ENCODE measurements at regions not wholly inside any gene's neighbourhood (a gene's known extent, or its start where the extent isn't known, plus 50 kb on each side); places are given as distances from the start of the nearest gene placed in this dataset.

- TF ChIP-seq, protein P1, sequence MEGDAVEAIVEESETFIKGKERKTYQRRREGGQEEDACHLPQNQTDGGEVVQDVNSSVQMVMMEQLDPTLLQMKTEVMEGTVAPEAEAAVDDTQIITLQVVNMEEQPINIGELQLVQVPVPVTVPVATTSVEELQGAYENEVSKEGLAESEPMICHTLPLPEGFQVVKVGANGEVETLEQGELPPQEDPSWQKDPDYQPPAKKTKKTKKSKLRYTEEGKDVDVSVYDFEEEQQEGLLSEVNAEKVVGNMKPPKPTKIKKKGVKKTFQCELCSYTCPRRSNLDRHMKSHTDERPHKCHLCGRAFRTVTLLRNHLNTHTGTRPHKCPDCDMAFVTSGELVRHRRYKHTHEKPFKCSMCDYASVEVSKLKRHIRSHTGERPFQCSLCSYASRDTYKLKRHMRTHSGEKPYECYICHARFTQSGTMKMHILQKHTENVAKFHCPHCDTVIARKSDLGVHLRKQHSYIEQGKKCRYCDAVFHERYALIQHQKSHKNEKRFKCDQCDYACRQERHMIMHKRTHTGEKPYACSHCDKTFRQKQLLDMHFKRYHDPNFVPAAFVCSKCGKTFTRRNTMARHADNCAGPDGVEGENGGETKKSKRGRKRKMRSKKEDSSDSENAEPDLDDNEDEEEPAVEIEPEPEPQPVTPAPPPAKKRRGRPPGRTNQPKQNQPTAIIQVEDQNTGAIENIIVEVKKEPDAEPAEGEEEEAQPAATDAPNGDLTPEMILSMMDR (IDR thresholded peaks at IDR 0.05; ENCODE audit: low read depth, low read length, missing control alignments), result no peak
- no peak for DNase-seq (ENCODE audit: low read depth)
- H3K4me3 ChIP-seq (ENCODE audit: low read depth, low read length), result no peak overlapping the region
- in situ Hi-C loops (cut with HindIII; ENCODE audit: low sequenced_read_pairs), result no loop called here
Measured at GRCh38 chr2:172215172-172215935, 112.7 kb upstream of the DLX2 start.

GRCh38 chr2:172215936-172216335 lies 113.2 kb upstream of the DLX2 start:
- no peak overlapping the region for H3K4me3 ChIP-seq (ENCODE audit: low read depth, low read length)
- TF ChIP-seq, protein P1 (IDR thresholded peaks at IDR 0.05; ENCODE audit: low read depth, low read length, missing control alignments), result no peak
- no peak for DNase-seq (ENCODE audit: low read depth)
- in situ Hi-C loops (cut with HindIII; ENCODE audit: low sequenced_read_pairs), result no loop called here

DNA sequence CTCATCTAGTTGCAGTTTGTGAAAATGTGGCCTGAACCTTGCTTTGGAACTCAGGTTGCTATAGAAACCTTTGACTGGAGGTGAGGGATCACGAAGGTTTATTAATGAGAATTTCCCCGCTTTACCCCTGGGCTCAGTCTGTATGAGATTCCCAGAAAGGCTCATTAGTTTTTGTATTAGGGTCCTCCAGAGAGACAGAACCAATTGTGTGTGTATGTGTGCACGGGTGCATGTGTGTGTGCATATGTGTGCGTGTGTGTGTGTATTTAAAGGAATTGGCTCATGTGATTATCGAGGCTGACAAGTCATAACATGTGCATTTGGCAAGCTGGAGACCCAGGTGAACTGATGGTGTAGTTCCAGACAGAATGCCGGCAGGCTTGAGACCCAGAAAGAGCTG lies 113.8 kb upstream of the DLX2 start:
- no peak for DNase-seq (ENCODE audit: low read depth)
- in situ Hi-C loops (cut with HindIII; ENCODE audit: low sequenced_read_pairs), result no loop called here
- H3K4me3 ChIP-seq (ENCODE audit: low read depth, low read length), result no peak overlapping the region
- TF ChIP-seq, protein P1 (IDR thresholded peaks at IDR 0.05; ENCODE audit: low read depth, low read length, missing control alignments), result no peak

DNA sequence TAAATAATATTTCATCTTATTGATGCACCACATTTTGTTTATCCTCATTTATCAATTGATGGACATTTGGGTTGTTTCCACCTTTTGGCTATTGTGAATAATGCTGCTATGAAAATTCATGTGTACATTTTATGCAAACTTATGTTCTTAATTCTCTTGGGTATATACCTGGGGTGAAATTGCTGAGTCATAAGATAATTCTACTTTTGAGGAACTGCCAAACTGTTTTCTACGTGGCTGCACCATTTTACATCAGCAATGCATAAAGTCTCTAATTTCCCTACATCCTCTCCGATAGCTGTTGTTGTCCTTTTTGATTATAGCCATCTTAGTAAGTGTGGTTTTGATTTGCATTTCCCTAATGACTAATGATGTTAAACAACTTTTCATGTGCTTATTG lies 116.5 kb upstream of the DLX2 start:
- H3K4me3 ChIP-seq (ENCODE audit: low read depth, low read length), result no peak overlapping the region
- in situ Hi-C loops (cut with HindIII; ENCODE audit: low sequenced_read_pairs), result no loop called here
- TF ChIP-seq, protein P1 (IDR thresholded peaks at IDR 0.05; ENCODE audit: low read depth, low read length, missing control alignments), result no peak
- DNase-seq (ENCODE audit: low read depth), result no peak

DNA sequence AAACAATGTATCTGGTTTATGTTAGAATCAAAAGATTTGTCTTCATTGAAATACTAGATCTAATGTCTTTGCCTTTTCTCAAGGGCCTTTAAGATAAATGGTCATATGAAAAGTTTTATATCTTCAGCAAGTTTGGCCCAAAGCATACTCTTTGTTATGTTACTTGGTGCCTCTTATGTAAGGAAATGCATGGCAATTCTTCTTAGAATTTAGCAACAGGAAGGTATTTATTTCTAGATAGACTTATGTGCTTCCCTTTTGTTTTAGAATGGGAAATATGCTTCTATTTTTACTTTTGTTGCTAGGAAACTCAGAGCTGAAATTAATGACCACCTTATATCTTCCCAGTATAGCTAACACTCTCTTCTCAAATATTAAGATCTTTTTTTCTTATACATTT lies 117.4 kb upstream of the DLX2 start:
- TF ChIP-seq, protein P1 (IDR thresholded peaks at IDR 0.05; ENCODE audit: low read depth, low read length, missing control alignments), result no peak
- H3K4me3 ChIP-seq (ENCODE audit: low read depth, low read length), result no peak overlapping the region
- DNase-seq (ENCODE audit: low read depth), result no peak
- in situ Hi-C loops (cut with HindIII; ENCODE audit: low sequenced_read_pairs), result no loop called here

GRCh38 chr2:172223601-172224054 lies 120.9 kb upstream of the DLX2 start:
- in situ Hi-C loops (cut with HindIII; ENCODE audit: low sequenced_read_pairs), result no loop called here
- DNase-seq (ENCODE audit: low read depth), result no peak
- no peak overlapping the region for H3K4me3 ChIP-seq (ENCODE audit: low read depth, low read length)
- TF ChIP-seq, protein P1 (IDR thresholded peaks at IDR 0.05; ENCODE audit: low read depth, low read length, missing control alignments), result no peak

Measured in astrocyte of the cerebellum (primary cell).